ENCODE measurements at regions not wholly inside any gene's neighbourhood (a gene's known extent, or its start where the extent isn't known, plus 50 kb on each side); places are given as distances from the start of the nearest gene placed in this dataset.
"Not testable (repeated sequence)": the region's sequence is repeated elsewhere in the genome, so short reads cannot be mapped to it uniquely, and the experiment has no call there.

DNA sequence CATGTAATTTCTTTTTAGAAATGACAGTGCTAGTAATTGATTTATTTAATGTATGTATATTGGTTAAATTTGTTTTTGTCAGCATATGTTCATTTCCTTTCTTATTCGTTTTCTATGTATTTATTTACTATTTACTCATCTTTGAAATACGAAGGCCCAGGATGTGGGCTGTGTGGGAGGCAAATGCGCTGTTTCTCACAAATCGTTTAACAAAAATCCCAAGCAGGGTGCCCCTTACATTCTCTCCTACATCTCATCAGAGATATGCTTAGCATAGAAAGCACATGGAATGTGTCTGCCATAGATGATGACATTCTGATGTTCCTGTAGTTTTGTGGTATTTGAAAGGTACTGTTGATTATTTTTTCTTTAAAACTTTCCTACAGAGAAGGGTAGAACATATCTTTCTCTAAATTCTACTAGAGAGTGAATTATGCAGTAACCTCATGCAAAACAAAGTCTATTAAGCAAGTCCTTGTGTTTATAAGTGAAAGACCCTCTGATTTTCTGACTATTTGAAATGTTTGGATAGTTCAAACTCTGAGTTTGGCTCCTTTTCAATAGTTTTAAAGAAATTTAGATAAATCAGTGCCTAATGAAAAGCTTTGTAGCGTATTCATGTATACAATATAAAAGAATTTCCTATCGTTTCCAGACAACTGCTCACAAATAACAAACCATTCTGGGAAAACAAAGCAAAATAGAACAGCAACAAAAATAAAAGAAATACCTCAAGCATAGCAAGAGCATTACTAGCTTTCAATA lies 111.1 kb upstream of the VGLL3 start:
- no peaks in the 10 kb centered on the region for H3K9me3 ChIP-seq (ENCODE audit: control insufficient read depth, low read length)
- no peak overlapping the region for H3K9ac ChIP-seq (ENCODE audit: low read length)
- no peaks in the 10 kb centered on the region for H3K4me1 ChIP-seq (ENCODE audit: control insufficient read depth, insufficient read depth, low read length)
- no peak for DNase-seq (ENCODE audit: low read depth)
- no peaks in the 10 kb centered on the region for H3K36me3 ChIP-seq (ENCODE audit: control insufficient read depth, insufficient read depth, low read length, severe bottlenecking)
- H3K4me3 ChIP-seq (ENCODE audit: low read length) = no peak overlapping the region
- no peaks in the 10 kb centered on the region for H3K27me3 ChIP-seq (replicated peaks; ENCODE audit: control insufficient read depth, insufficient read depth, low read length)

DNA sequence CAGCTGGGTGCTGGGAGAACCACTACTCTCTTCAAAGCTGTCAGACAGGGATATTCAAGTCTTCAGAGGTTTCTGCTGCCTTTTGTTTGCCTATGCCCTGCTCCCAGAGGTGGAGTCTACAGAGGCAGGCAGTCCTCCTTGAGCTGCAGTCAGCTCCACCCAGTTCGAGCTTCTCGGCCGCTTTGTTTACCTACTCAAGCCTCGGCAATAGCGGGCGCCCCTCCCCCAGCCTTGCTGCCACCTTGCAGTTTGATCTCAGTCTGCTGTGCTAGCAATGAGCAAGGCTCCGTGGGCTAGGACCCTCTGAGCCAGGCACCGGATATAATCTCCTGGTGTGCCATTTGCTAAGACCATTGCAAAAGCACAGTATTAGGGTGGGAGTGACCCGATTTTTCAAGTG lies 106.8 kb upstream of the VGLL3 start:
- H3K36me3 ChIP-seq (ENCODE audit: control insufficient read depth, insufficient read depth, low read length, severe bottlenecking); H3K4me1 ChIP-seq (ENCODE audit: control insufficient read depth, insufficient read depth, low read length); H3K9me3 ChIP-seq (ENCODE audit: control insufficient read depth, low read length); H3K27me3 ChIP-seq (replicated peaks; ENCODE audit: control insufficient read depth, insufficient read depth, low read length); H3K4me3 ChIP-seq (ENCODE audit: low read length); DNase-seq (ENCODE audit: low read depth); H3K9ac ChIP-seq (ENCODE audit: low read length): not testable (repeated sequence)

DNA sequence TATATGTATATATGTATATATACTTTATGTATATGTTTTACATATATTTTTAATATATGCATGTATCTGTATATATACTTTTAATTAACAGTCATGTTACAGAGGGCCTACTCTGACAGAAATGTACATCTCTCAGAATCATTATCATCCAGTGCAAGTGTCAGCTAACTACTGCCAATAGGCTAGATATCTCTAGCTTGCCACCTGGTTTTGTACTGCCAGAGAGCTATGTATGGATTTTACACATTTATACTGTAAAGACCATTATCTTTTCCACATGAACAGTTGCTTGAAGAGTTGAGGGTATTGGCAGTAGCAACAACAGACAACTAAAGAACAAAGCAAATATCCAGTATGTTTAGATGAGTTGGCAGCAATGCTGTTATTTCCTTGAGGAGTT lies 99.7 kb upstream of the VGLL3 start:
- no peak for DNase-seq (ENCODE audit: low read depth)
- H3K36me3 ChIP-seq (ENCODE audit: control insufficient read depth, insufficient read depth, low read length, severe bottlenecking) = no peaks in the 10 kb centered on the region
- peak overlapping the region; percentile 38 for H3K9ac ChIP-seq (ENCODE audit: low read length)
- H3K27me3 ChIP-seq (replicated peaks; ENCODE audit: control insufficient read depth, insufficient read depth, low read length) = no peaks in the 10 kb centered on the region
- no peaks in the 10 kb centered on the region for H3K9me3 ChIP-seq (ENCODE audit: control insufficient read depth, low read length)
- H3K4me1 ChIP-seq (ENCODE audit: control insufficient read depth, insufficient read depth, low read length) = peaks cover 13% of the 10 kb centered on the region
- peak overlapping the region; percentile 89 for H3K4me3 ChIP-seq (ENCODE audit: low read length)

DNA sequence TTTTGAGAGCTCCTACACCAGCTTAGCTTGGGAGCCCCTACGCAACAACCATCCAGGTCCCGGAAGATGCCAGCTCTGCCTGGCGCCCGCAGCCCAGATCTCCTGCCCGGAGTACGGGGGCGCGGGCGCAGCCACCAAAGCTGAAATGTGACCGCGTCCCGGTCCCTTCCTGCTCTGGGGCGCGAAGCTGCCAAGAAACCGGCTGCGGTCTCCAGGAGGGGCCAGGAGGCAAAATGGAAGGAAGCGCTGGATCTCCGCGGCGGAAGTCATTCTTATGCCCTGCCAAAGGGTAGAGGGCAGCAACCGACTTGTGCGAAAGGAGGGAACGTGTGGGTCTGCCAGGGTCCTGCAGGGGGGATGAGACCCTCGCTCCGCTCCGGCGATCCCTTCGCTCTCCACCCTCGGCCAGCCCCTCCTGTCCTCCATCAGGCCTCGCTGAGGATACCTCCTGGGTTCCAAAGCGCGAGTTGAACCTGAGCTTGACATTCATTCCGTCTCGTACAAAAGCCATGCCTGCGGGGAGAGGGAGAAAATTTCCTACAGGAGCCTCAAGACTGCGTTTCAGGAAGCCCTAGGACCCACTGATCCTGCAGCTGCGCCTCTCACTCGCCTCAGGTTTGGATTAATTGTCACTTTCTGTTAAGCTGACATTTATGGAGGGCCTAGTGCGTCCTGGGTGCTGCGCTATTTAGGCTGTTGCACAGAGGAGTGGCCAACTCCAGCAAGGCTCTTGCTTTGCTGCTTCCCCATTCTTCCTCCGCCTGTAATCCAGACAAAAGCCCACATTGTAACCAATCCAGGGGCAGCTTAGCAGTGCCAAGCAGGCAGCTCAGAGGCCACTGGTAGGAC lies 98.3 kb upstream of the VGLL3 start:
- DNase-seq (ENCODE audit: low read depth) = peak; percentile 64

DNA sequence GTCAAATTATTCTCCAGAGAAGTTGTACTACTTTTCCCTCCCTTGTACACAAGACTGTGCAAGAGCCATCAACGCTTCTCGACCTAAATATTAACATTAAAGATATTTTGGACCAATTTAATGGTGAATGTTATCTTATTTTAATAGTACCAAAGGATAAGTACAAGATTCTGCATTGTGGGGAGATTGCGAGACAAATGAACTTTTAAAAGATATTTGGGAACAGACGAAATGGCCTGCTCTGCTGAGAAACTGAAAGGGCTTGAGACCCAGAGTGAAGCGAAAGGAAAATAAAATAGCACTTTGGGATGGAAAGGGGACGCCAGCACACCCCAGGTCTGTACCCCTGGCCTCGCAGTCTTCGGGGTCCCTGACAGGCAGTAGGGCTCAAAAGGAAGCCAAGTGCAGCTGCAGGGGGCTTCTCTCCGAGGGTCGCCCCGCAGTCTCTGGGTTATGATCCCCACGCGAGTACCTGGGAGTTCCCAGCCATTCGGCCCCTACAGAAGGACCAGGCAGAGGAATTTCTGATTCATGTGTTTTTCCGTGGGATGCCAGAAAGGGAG lies 97.6 kb upstream of the VGLL3 start:
- DNase-seq (ENCODE audit: low read depth) = peak; percentile 17
- Histone ChIP-seq H3K9ac (ENCODE audit: low read length) (peak overlapping the region; percentile 93), H3K27me3 (replicated peaks; ENCODE audit: control insufficient read depth, insufficient read depth, low read length) (no peaks in the 10 kb centered on the region), H3K4me3 (ENCODE audit: low read length) (peak overlapping the region; percentile 89), H3K4me1 (ENCODE audit: control insufficient read depth, insufficient read depth, low read length) (peaks cover 13% of the 10 kb centered on the region), H3K9me3 (ENCODE audit: control insufficient read depth, low read length) (no peaks in the 10 kb centered on the region), H3K36me3 (ENCODE audit: control insufficient read depth, insufficient read depth, low read length, severe bottlenecking) (no peaks in the 10 kb centered on the region)

More for the DNA sequence above, 98.3 kb upstream of the VGLL3 start:
- Histone ChIP-seq H3K36me3 (ENCODE audit: control insufficient read depth, insufficient read depth, low read length, severe bottlenecking) (no peaks in the 10 kb centered on the region), H3K27me3 (replicated peaks; ENCODE audit: control insufficient read depth, insufficient read depth, low read length) (no peaks in the 10 kb centered on the region), H3K9ac (ENCODE audit: low read length) (peak overlapping the region; percentile 93), H3K9me3 (ENCODE audit: control insufficient read depth, low read length) (no peaks in the 10 kb centered on the region), H3K4me1 (ENCODE audit: control insufficient read depth, insufficient read depth, low read length) (peaks cover 13% of the 10 kb centered on the region), H3K4me3 (ENCODE audit: low read length) (peak overlapping the region; percentile 89)

DNA sequence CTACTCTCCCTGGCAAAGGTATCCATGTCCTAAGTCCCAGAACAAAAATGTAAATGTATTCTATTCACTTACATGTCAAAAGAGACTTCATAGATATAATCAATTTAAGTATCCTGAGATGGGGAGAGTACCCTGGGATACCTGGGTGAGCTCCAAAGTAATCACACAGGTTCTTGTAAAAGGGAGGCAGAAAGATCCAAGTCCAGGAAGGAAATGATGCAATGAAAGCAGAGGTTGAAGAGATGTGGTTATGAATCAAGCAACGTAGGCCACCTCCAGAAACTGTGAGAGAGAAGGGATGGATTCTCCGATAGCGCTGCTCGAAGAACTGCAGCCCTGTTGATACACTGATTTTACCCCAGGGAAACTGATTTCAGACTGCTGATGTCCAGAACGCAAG lies 93.9 kb upstream of the VGLL3 start:
- H3K4me1 ChIP-seq (ENCODE audit: control insufficient read depth, insufficient read depth, low read length) = peaks cover 2% of the 10 kb centered on the region
- no peak overlapping the region for H3K9ac ChIP-seq (ENCODE audit: low read length)
- no peak overlapping the region for H3K4me3 ChIP-seq (ENCODE audit: low read length)
- no peaks in the 10 kb centered on the region for H3K27me3 ChIP-seq (replicated peaks; ENCODE audit: control insufficient read depth, insufficient read depth, low read length)
- DNase-seq (ENCODE audit: low read depth) = no peak
- H3K9me3 ChIP-seq (ENCODE audit: control insufficient read depth, low read length) = no peaks in the 10 kb centered on the region
- no peaks in the 10 kb centered on the region for H3K36me3 ChIP-seq (ENCODE audit: control insufficient read depth, insufficient read depth, low read length, severe bottlenecking)

DNA sequence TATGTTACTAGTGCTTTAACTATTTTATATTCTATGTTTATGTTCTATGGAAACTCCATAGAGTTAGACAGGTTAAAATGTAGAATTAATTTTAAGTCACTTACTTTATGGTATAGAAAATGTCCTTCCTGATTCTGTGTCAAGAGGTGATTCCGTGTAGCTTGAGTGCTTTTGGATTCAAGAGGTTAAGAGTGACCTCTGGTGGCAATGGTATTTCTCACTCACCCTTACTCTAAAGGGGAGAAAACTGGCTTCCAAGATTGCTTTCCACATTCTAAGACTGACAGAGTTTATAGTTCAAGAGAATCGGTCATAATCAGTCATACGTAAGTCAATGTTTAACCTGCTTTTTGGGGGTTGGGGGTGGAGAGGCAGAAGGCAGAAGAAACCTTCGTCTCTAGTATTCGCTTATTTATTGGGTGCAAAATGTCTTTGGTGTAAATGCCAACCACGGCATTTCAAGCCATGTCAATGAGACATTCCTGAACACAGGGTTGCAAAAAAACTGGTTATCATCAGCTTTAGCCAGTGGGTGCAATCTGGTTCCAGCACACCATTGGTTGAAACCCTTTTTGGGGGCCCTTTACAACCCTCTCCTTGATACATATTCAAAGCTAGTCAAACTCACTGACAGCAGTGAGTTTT lies 92.0 kb upstream of the VGLL3 start:
- H3K9ac ChIP-seq (ENCODE audit: low read length) = peak overlapping the region; percentile 13
- no peaks in the 10 kb centered on the region for H3K27me3 ChIP-seq (replicated peaks; ENCODE audit: control insufficient read depth, insufficient read depth, low read length)
- H3K36me3 ChIP-seq (ENCODE audit: control insufficient read depth, insufficient read depth, low read length, severe bottlenecking) = no peaks in the 10 kb centered on the region
- no peaks in the 10 kb centered on the region for H3K4me1 ChIP-seq (ENCODE audit: control insufficient read depth, insufficient read depth, low read length)
- DNase-seq (ENCODE audit: low read depth) = peak; percentile 90
- no peaks in the 10 kb centered on the region for H3K9me3 ChIP-seq (ENCODE audit: control insufficient read depth, low read length)
- peak overlapping the region; percentile 18 for H3K4me3 ChIP-seq (ENCODE audit: low read length)

DNA sequence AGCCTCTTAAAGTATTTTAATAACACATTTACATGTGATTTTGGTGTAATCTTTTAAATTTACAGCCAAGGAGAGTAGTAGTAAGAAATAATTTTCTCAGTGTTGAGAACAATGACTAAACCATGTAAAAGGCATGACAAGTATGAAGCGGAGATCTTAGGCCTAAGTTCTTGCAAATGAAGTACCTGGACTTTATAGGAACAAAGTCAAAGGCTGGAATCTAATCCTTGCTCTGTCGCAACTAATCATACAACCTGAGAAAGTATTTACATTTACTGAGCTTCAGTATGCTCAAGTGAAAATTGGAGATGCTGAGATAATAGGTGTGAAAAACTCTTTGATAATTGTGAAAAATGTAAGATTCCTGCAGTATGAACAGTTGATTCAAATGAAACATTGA lies 86.4 kb upstream of the VGLL3 start:
- no peaks in the 10 kb centered on the region for H3K4me1 ChIP-seq (ENCODE audit: control insufficient read depth, insufficient read depth, low read length)
- H3K9me3 ChIP-seq (ENCODE audit: control insufficient read depth, low read length) = no peaks in the 10 kb centered on the region
- H3K27me3 ChIP-seq (replicated peaks; ENCODE audit: control insufficient read depth, insufficient read depth, low read length) = no peaks in the 10 kb centered on the region
- no peaks in the 10 kb centered on the region for H3K36me3 ChIP-seq (ENCODE audit: control insufficient read depth, insufficient read depth, low read length, severe bottlenecking)
- DNase-seq (ENCODE audit: low read depth) = no peak
- no peak overlapping the region for H3K4me3 ChIP-seq (ENCODE audit: low read length)
- H3K9ac ChIP-seq (ENCODE audit: low read length) = no peak overlapping the region

DNA sequence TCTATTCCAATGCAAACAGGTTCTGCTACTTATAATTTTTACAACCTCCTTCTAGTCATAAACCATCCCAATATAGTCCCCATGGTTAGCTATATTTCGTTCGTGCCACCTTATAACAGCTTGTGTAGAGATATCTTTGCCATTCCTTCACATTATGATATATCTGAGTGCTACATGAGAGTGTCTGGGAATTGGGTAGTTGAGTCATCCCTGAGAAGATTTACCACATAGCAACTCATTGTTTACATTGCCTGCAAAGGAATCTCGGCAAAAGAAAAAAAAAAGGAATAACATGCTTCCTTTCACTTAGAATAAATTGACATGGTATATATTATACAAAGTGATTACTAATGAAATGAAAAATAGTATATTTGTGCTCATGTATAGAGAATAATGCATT lies 86.0 kb upstream of the VGLL3 start:
- no peaks in the 10 kb centered on the region for H3K4me1 ChIP-seq (ENCODE audit: control insufficient read depth, insufficient read depth, low read length)
- no peaks in the 10 kb centered on the region for H3K9me3 ChIP-seq (ENCODE audit: control insufficient read depth, low read length)
- no peak overlapping the region for H3K4me3 ChIP-seq (ENCODE audit: low read length)
- H3K27me3 ChIP-seq (replicated peaks; ENCODE audit: control insufficient read depth, insufficient read depth, low read length) = no peaks in the 10 kb centered on the region
- H3K36me3 ChIP-seq (ENCODE audit: control insufficient read depth, insufficient read depth, low read length, severe bottlenecking) = no peaks in the 10 kb centered on the region
- no peak overlapping the region for H3K9ac ChIP-seq (ENCODE audit: low read length)
- peak; percentile 83 for DNase-seq (ENCODE audit: low read depth)

DNA sequence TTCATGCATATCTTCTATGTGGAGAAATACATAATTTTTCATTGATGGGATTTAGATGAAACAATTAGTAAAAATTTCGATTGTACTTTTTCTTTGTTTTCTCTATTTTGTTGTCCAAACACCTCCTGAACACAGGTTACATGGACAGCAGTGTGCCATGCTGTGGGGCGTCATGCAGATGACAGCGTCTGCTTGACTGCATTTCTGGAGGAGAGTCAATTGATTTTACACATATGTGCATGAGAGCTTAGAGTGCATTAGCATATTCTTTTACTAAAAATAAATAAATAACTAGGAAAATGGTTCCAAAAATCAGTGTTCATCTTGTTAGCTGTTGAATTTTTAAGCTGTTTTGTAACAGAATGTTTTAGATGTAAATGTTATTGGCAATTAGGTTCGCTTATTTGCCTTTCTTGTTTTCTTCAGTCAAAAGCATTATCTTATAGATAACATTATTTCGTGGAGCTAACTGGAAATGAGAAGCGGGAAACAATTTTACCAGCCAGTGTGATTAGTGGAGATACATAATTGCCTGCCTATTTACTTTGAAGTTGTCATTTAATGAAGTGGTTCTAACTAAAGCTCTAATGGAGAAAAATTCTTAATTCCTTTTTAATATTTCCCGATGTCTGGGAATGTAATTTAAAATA lies 82.7 kb upstream of the VGLL3 start:
- H3K36me3 ChIP-seq (ENCODE audit: control insufficient read depth, insufficient read depth, low read length, severe bottlenecking) = no peaks in the 10 kb centered on the region
- H3K4me1 ChIP-seq (ENCODE audit: control insufficient read depth, insufficient read depth, low read length) = no peaks in the 10 kb centered on the region
- H3K27me3 ChIP-seq (replicated peaks; ENCODE audit: control insufficient read depth, insufficient read depth, low read length) = no peaks in the 10 kb centered on the region
- no peaks in the 10 kb centered on the region for H3K9me3 ChIP-seq (ENCODE audit: control insufficient read depth, low read length)
- DNase-seq (ENCODE audit: low read depth) = no peak
- H3K9ac ChIP-seq (ENCODE audit: low read length) = no peak overlapping the region
- no peak overlapping the region for H3K4me3 ChIP-seq (ENCODE audit: low read length)

All from adipocyte (in vitro differentiated cells).